ENCODE measurements at regions not wholly inside any gene's neighbourhood (a gene's known extent, or its start where the extent isn't known, plus 50 kb on each side); places are given as distances from the start of the nearest gene placed in this dataset.

DNA sequence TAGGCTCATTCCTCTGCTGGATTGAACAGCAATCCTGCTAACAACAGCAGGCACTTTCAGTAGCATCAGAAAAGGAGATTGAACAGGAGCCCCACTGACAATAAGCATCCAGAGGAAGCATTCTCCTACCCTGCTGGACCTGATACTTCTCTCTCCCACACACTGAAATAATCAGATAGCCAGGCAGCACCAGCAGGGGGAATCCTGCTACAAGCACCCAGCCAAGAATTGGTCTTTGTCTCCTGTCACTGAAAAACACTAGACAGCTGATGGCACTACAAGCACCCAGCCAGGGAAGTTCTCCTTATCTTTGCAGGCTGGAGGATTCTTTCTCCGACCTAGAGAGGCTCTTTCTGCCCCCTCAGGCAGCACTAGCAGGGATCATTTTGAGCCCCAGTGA lies 444.3 kb upstream of the GRIA3 start:
- TF ChIP-seq TAF1 (IDR thresholded peaks at IDR 0.05; ENCODE audit: low read depth), result no peak
- TF ChIP-seq CEBPB (IDR thresholded peaks at IDR 0.05), result no peak
- TF ChIP-seq EP300 (IDR thresholded peaks at IDR 0.05; ENCODE audit: borderline replicate concordance), result no peak
- no peak for TF ChIP-seq CREB1 (IDR thresholded peaks at IDR 0.05; ENCODE audit: low read depth)
- no peak for TF ChIP-seq TCF12 (IDR thresholded peaks at IDR 0.05; ENCODE audit: low read depth)
- TF ChIP-seq, protein P1, sequence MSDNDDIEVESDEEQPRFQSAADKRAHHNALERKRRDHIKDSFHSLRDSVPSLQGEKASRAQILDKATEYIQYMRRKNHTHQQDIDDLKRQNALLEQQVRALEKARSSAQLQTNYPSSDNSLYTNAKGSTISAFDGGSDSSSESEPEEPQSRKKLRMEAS (IDR thresholded peaks at IDR 0.05), result no peak
- no peak for TF ChIP-seq TEAD4 (IDR thresholded peaks at IDR 0.05)
- TF ChIP-seq FOXM1 (IDR thresholded peaks at IDR 0.05; ENCODE audit: borderline replicate concordance, low read depth), result no peak
- no peak for TF ChIP-seq RAD21 (IDR thresholded peaks at IDR 0.05; ENCODE audit: low read depth)
- no peak for TF ChIP-seq EGR1 (IDR thresholded peaks at IDR 0.05)
- TF ChIP-seq ZBTB7A (IDR thresholded peaks at IDR 0.05; ENCODE audit: low read depth), result no peak
- no peak for TF ChIP-seq YY1 (IDR thresholded peaks at IDR 0.05; ENCODE audit: low read depth)
- TF ChIP-seq NFIC (IDR thresholded peaks at IDR 0.05), result no peak
- TF ChIP-seq, protein P2, sequence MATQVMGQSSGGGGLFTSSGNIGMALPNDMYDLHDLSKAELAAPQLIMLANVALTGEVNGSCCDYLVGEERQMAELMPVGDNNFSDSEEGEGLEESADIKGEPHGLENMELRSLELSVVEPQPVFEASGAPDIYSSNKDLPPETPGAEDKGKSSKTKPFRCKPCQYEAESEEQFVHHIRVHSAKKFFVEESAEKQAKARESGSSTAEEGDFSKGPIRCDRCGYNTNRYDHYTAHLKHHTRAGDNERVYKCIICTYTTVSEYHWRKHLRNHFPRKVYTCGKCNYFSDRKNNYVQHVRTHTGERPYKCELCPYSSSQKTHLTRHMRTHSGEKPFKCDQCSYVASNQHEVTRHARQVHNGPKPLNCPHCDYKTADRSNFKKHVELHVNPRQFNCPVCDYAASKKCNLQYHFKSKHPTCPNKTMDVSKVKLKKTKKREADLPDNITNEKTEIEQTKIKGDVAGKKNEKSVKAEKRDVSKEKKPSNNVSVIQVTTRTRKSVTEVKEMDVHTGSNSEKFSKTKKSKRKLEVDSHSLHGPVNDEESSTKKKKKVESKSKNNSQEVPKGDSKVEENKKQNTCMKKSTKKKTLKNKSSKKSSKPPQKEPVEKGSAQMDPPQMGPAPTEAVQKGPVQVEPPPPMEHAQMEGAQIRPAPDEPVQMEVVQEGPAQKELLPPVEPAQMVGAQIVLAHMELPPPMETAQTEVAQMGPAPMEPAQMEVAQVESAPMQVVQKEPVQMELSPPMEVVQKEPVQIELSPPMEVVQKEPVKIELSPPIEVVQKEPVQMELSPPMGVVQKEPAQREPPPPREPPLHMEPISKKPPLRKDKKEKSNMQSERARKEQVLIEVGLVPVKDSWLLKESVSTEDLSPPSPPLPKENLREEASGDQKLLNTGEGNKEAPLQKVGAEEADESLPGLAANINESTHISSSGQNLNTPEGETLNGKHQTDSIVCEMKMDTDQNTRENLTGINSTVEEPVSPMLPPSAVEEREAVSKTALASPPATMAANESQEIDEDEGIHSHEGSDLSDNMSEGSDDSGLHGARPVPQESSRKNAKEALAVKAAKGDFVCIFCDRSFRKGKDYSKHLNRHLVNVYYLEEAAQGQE (IDR thresholded peaks at IDR 0.05; ENCODE audit: low read depth), result no peak

DNA sequence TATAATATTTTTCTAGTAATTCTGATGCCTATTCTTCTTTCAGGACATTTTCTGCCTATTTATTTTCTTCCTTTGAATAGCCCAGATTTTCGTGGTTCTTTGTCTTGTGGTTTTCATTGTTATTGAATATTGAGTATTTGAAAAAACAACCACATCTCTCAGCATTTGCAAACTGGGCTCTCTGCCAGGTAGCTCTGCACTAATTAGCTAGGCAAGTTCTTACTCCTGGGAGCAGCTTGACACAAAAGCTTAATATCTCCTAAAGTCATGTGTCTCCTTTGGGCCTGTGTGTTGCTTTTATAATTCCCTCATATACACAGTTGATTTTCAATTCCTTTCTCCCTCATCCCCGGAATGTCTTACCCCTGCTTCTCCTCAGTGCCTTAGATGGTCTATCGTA lies 413.5 kb upstream of the GRIA3 start:
- TF ChIP-seq EP300 (IDR thresholded peaks at IDR 0.05; ENCODE audit: borderline replicate concordance), result no peak
- TF ChIP-seq TCF12 (IDR thresholded peaks at IDR 0.05; ENCODE audit: low read depth), result no peak
- no peak for TF ChIP-seq YY1 (IDR thresholded peaks at IDR 0.05; ENCODE audit: low read depth)
- TF ChIP-seq NFIC (IDR thresholded peaks at IDR 0.05), result no peak
- TF ChIP-seq FOXM1 (IDR thresholded peaks at IDR 0.05; ENCODE audit: borderline replicate concordance, low read depth), result no peak
- TF ChIP-seq ZBTB7A (IDR thresholded peaks at IDR 0.05; ENCODE audit: low read depth), result no peak
- no peak for TF ChIP-seq EGR1 (IDR thresholded peaks at IDR 0.05)
- TF ChIP-seq, protein P2 (IDR thresholded peaks at IDR 0.05; ENCODE audit: low read depth), result no peak
- TF ChIP-seq RAD21 (IDR thresholded peaks at IDR 0.05; ENCODE audit: low read depth), result no peak
- TF ChIP-seq, protein P1 (IDR thresholded peaks at IDR 0.05), result no peak
- TF ChIP-seq TEAD4 (IDR thresholded peaks at IDR 0.05), result no peak

DNA sequence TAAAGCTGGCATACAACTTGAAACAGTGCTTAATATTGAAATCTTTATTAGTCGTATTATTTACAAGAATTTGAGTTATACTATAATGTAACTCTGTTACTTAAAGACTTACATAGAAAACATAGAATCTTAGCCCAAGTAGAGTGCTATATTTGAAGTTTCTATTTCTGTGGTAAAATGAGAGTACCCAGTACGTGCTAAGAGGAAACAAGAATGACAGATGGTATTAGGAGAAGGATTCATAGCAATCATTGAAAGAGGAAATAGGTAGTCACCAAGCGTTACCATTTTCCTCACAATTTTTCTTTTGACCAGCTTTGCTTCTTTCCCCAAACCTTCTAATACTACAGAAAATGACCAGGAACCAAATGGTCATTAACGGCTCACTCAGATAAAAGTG lies 412.1 kb upstream of the GRIA3 start:
- no peak for TF ChIP-seq TAF1 (IDR thresholded peaks at IDR 0.05; ENCODE audit: low read depth)
- TF ChIP-seq, protein P2 (IDR thresholded peaks at IDR 0.05; ENCODE audit: low read depth), result no peak
- TF ChIP-seq CREB1 (IDR thresholded peaks at IDR 0.05; ENCODE audit: low read depth), result no peak
- no peak for TF ChIP-seq NFIC (IDR thresholded peaks at IDR 0.05)
- TF ChIP-seq FOXM1 (IDR thresholded peaks at IDR 0.05; ENCODE audit: borderline replicate concordance, low read depth), result no peak
- no peak for TF ChIP-seq TCF12 (IDR thresholded peaks at IDR 0.05; ENCODE audit: low read depth)
- TF ChIP-seq ZBTB7A (IDR thresholded peaks at IDR 0.05; ENCODE audit: low read depth), result no peak
- no peak for TF ChIP-seq TEAD4 (IDR thresholded peaks at IDR 0.05)
- TF ChIP-seq, protein P1 (IDR thresholded peaks at IDR 0.05), result no peak
- TF ChIP-seq RAD21 (IDR thresholded peaks at IDR 0.05; ENCODE audit: low read depth), result no peak
- no peak for TF ChIP-seq EP300 (IDR thresholded peaks at IDR 0.05; ENCODE audit: borderline replicate concordance)
- TF ChIP-seq CEBPB (IDR thresholded peaks at IDR 0.05), result no peak
- TF ChIP-seq, protein P3, sequence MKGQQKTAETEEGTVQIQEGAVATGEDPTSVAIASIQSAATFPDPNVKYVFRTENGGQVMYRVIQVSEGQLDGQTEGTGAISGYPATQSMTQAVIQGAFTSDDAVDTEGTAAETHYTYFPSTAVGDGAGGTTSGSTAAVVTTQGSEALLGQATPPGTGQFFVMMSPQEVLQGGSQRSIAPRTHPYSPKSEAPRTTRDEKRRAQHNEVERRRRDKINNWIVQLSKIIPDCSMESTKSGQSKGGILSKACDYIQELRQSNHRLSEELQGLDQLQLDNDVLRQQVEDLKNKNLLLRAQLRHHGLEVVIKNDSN (IDR thresholded peaks at IDR 0.05), result no peak
- TF ChIP-seq YY1 (IDR thresholded peaks at IDR 0.05; ENCODE audit: low read depth), result no peak
- TF ChIP-seq EGR1 (IDR thresholded peaks at IDR 0.05), result no peak

DNA sequence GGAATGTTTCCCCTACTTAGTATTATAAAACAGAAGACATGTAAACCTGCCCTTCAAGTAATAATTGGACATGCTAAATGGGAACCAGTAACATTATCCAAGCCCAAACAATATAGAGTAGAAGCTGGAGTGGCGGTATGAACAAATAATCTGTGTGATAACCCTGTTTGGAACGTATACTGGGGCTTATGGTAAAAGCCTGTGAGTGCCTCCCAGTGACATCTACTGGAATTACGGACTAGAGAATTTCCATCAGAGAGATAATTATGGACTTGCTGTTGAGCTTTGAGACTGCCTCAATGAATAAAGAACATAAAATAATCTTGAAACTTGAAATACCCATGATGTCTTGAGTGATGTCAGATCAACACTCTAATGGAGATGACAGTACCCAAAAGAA lies 406.3 kb upstream of the GRIA3 start:
- TF ChIP-seq TCF12 (IDR thresholded peaks at IDR 0.05; ENCODE audit: low read depth), result no peak
- TF ChIP-seq, protein P3 (IDR thresholded peaks at IDR 0.05), result no peak
- no peak for TF ChIP-seq CEBPB (IDR thresholded peaks at IDR 0.05)
- TF ChIP-seq TAF1 (IDR thresholded peaks at IDR 0.05; ENCODE audit: low read depth), result no peak
- TF ChIP-seq NFIC (IDR thresholded peaks at IDR 0.05), result no peak
- no peak for TF ChIP-seq ZBTB7A (IDR thresholded peaks at IDR 0.05; ENCODE audit: low read depth)
- no peak for TF ChIP-seq RAD21 (IDR thresholded peaks at IDR 0.05; ENCODE audit: low read depth)
- TF ChIP-seq EP300 (IDR thresholded peaks at IDR 0.05; ENCODE audit: borderline replicate concordance), result no peak
- TF ChIP-seq CREB1 (IDR thresholded peaks at IDR 0.05; ENCODE audit: low read depth), result no peak
- no peak for TF ChIP-seq YY1 (IDR thresholded peaks at IDR 0.05; ENCODE audit: low read depth)
- no peak for TF ChIP-seq EGR1 (IDR thresholded peaks at IDR 0.05)
- TF ChIP-seq TEAD4 (IDR thresholded peaks at IDR 0.05), result no peak
- TF ChIP-seq, protein P2 (IDR thresholded peaks at IDR 0.05; ENCODE audit: low read depth), result no peak
- TF ChIP-seq, protein P1 (IDR thresholded peaks at IDR 0.05), result no peak
- TF ChIP-seq FOXM1 (IDR thresholded peaks at IDR 0.05; ENCODE audit: borderline replicate concordance, low read depth), result no peak
